GM12891 (cell line): ENCODE measurements at regions not wholly inside any gene's neighbourhood (a gene's known extent, or its start where the extent isn't known, plus 50 kb on each side); places are given as distances from the start of the nearest gene placed in this dataset.

Experiments
- DNase-seq: peaks from one replicate; pipeline ENCODE4 v3.0.0; 2011; ENCODE audit warnings: low spot score; ENCODE audit not compliant: insufficient read length
- FAIRE-seq: peaks from 2 replicates; lab custom pipeline; 2011; peaks lifted over from hg19 to GRCh38; lab: Jason Lieb, UNC
- PAX5 ChIP-seq: IDR thresholded peaks from 2 replicates; pipeline ENCODE4 v1.6.1; 2011; ENCODE audit warnings: low read length, moderate library complexity, mild to moderate bottlenecking; ENCODE audit not compliant: insufficient read depth, severe bottlenecking
- POLR2A ChIP-seq: IDR thresholded peaks from 2 replicates; pipeline ENCODE4 v1.6.1; 2011; ENCODE audit warnings: low read depth, low read length, control low read depth
- POLR2AphosphoS5 ChIP-seq: IDR thresholded peaks from 2 replicates; pipeline ENCODE4 v1.6.1; 2011; ENCODE audit warnings: low read depth, low read length, control low read depth
- POU2F2 ChIP-seq: IDR thresholded peaks from 2 replicates; pipeline ENCODE4 v1.6.1; 2011; ENCODE audit warnings: low read depth, mild to moderate bottlenecking, control low read depth, low read length, moderate library complexity
- SPI1 ChIP-seq: IDR thresholded peaks from 2 replicates; pipeline ENCODE4 v1.6.1; 2011; ENCODE audit warnings: low read depth, low read length, control low read depth
- TAF1 ChIP-seq: IDR thresholded peaks from 2 replicates; pipeline ENCODE4 v1.6.1; 2011; ENCODE audit warnings: low read depth, low read length, control low read depth

GRCh38 chr13:77480066-77480465, 55.4 kb upstream of the SCEL start:
- DNase-seq (no peak), FAIRE-seq (no peak)
- no peak for TF ChIP-seq TAF1
- TF ChIP-seq POU2F2 = no peak
- TF ChIP-seq POLR2AphosphoS5 = no peak
- no peak for TF ChIP-seq PAX5

GRCh38 chr13:77479326-77479725, 56.2 kb upstream of the SCEL start:
- DNase-seq = no peak
- no peak for FAIRE-seq
- TF ChIP-seq POLR2A (no peak), SPI1 (no peak), PAX5 (no peak), TAF1 (no peak)

GRCh38 chr13:77477299-77477848, 58.1 kb upstream of the SCEL start:
- FAIRE-seq (peak; percentile 45), DNase-seq (no peak)
- no peak for TF ChIP-seq POU2F2
- no peak for TF ChIP-seq POLR2AphosphoS5
- no peak for TF ChIP-seq SPI1
- TF ChIP-seq POLR2A = no peak
- TF ChIP-seq PAX5 = no peak
- no peak for TF ChIP-seq TAF1

GRCh38 chr13:77476456-77476855, 59.0 kb upstream of the SCEL start:
- FAIRE-seq = no peak
- TF ChIP-seq POLR2AphosphoS5 = no peak
- TF ChIP-seq SPI1 = no peak
- no peak for TF ChIP-seq PAX5
- no peak for TF ChIP-seq POU2F2
- no peak for TF ChIP-seq POLR2A
- no peak for TF ChIP-seq TAF1

GRCh38 chr13:77475345-77476084, 60.0 kb upstream of the SCEL start:
- FAIRE-seq (no peak), DNase-seq (no peak)
- no peak for TF ChIP-seq PAX5
- TF ChIP-seq TAF1 = no peak

More at GRCh38 chr13:77476456-77476855, 59.0 kb upstream of the SCEL start:
- no peak for DNase-seq

GRCh38 chr13:77470986-77471385, 64.5 kb upstream of the SCEL start:
- TF ChIP-seq POU2F2 = no peak
- TF ChIP-seq SPI1 = no peak
- no peak for TF ChIP-seq TAF1
- FAIRE-seq (no peak), DNase-seq (no peak)

GRCh38 chr13:77466753-77467422, 68.6 kb upstream of the SCEL start:
- DNase-seq = no peak
- TF ChIP-seq TAF1 = no peak
- no peak for TF ChIP-seq PAX5
- TF ChIP-seq POLR2A = no peak
- TF ChIP-seq POU2F2 = no peak
- TF ChIP-seq SPI1 = no peak
- no peak for TF ChIP-seq POLR2AphosphoS5
- peak; percentile 28 for FAIRE-seq

- FAIRE-seq = no peak
These were observed 69.8 kb upstream of the SCEL start for GRCh38 chr13:77465603-77466195.

GRCh38 chr13:77460195-77460594, 75.3 kb upstream of the SCEL start:
- DNase-seq = no peak
- TF ChIP-seq POLR2AphosphoS5 (no peak), SPI1 (peak; percentile 94)
- FAIRE-seq = peak; percentile 57

More at GRCh38 chr13:77465603-77466195, 69.8 kb upstream of the SCEL start:
- no peak for DNase-seq
- TF ChIP-seq POLR2A (no peak), TAF1 (no peak), POU2F2 (no peak), SPI1 (no peak), PAX5 (no peak), POLR2AphosphoS5 (no peak)
